ENCODE measurements at regions not wholly inside any gene's neighbourhood (a gene's known extent, or its start where the extent isn't known, plus 50 kb on each side); places are given as distances from the start of the nearest gene placed in this dataset.

DNA sequence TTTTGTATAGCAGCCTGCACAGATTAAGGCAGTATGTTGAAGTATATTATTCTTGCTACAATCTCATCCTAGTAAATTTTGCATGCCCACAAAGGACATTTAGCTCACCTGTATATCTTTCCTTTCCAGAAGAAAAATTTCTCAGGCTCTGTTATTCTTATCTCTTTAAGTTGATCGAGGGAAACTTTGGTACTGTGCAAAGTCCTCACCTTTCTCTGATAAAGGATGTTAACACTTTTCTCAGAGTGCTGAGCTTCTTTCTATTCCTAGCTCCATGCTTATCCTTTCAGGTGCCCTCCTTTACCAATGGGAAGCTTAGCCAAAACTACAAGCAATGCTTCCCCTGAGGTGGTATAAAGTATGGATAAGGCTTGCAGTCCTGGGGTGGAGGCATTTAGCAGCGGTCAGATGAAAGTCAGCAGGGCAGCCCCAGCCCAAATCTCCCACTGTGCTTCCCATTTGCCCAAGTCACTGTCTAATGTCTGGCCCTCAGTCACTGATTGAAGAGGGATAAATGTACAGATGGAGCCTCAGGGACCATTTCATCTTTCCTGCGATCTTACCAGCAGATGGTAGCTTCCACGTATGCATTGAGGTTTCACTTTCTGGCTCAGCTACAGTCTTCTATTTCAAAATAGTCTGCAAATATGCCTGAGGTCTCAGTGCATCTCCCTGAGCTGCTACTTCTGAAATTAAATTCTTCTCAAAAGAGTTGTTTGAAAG, 127.8 kb upstream of the P2RY1 start:
- H3F3A ChIP-seq (ENCODE audit: insufficient read depth), result no peaks in the 10 kb centered on the region
- H3K4me3 ChIP-seq (ENCODE audit: insufficient read depth, low read length, poor library complexity, severe bottlenecking), result no peak overlapping the region
- no peak overlapping the region for H3K4me2 ChIP-seq (ENCODE audit: low read depth, low read length, poor library complexity, severe bottlenecking)

DNA sequence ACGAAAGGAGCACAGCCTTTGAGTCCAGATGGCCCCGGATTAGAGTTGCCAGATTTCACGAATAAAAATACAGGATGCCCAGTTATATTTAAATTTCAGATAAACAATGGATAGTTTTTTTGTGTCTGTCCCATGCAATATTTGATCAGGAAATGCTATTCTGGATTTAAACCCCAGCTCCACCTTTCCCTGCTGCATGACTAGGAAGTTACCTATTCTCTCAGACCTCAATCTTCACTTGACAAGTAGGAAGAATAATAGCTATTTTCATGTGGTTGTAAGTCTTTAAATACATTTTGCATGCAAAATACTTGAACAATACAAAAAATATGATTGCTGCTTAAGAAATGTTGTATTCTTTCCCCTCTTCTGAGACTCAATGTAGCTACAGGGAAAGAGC, 125.3 kb upstream of the P2RY1 start:
- H3K9ac ChIP-seq (ENCODE audit: low read length), result no peak overlapping the region
- no peak overlapping the region for H3K27ac ChIP-seq (ENCODE audit: low read depth, low read length)
- no peak overlapping the region for H3K4me3 ChIP-seq (ENCODE audit: insufficient read depth, low read length, poor library complexity, severe bottlenecking)
- no peaks in the 10 kb centered on the region for H3K36me3 ChIP-seq (ENCODE audit: low read length)
- H3K27me3 ChIP-seq (ENCODE audit: low read length), result no peaks in the 10 kb centered on the region
- no peaks in the 10 kb centered on the region for H3K9me2 ChIP-seq (replicated peaks; ENCODE audit: insufficient read depth, low read length)
- no peak overlapping the region for H2AFZ ChIP-seq (ENCODE audit: low read depth, low read length, severe bottlenecking)
- no peak overlapping the region for H3K4me2 ChIP-seq (ENCODE audit: low read depth, low read length, poor library complexity, severe bottlenecking)
- H4K20me1 ChIP-seq (ENCODE audit: low read depth, low read length), result no peaks in the 10 kb centered on the region
- H3K9me3 ChIP-seq (ENCODE audit: insufficient read depth, low read length), result no peaks in the 10 kb centered on the region
- no peak for TF ChIP-seq EZH2phosphoT487 (conservative IDR thresholded peaks at IDR 0.05; ENCODE audit: low read length)
- TF ChIP-seq, protein P1, sequence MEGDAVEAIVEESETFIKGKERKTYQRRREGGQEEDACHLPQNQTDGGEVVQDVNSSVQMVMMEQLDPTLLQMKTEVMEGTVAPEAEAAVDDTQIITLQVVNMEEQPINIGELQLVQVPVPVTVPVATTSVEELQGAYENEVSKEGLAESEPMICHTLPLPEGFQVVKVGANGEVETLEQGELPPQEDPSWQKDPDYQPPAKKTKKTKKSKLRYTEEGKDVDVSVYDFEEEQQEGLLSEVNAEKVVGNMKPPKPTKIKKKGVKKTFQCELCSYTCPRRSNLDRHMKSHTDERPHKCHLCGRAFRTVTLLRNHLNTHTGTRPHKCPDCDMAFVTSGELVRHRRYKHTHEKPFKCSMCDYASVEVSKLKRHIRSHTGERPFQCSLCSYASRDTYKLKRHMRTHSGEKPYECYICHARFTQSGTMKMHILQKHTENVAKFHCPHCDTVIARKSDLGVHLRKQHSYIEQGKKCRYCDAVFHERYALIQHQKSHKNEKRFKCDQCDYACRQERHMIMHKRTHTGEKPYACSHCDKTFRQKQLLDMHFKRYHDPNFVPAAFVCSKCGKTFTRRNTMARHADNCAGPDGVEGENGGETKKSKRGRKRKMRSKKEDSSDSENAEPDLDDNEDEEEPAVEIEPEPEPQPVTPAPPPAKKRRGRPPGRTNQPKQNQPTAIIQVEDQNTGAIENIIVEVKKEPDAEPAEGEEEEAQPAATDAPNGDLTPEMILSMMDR (IDR thresholded peaks at IDR 0.05; ENCODE audit: insufficient read depth, low read length, poor library complexity, severe bottlenecking), result no peak
- no peaks in the 10 kb centered on the region for H3F3A ChIP-seq (ENCODE audit: insufficient read depth)
- H3K79me2 ChIP-seq (ENCODE audit: insufficient read depth, low read length), result no peaks in the 10 kb centered on the region

More for the DNA sequence above, 127.8 kb upstream of the P2RY1 start:
- H3K27me3 ChIP-seq (ENCODE audit: low read length), result no peaks in the 10 kb centered on the region
- no peak overlapping the region for H3K27ac ChIP-seq (ENCODE audit: low read depth, low read length)
- H3K9ac ChIP-seq (ENCODE audit: low read length), result no peak overlapping the region
- no peaks in the 10 kb centered on the region for H3K9me2 ChIP-seq (replicated peaks; ENCODE audit: insufficient read depth, low read length)
- no peaks in the 10 kb centered on the region for H3K79me2 ChIP-seq (ENCODE audit: insufficient read depth, low read length)
- H4K20me1 ChIP-seq (ENCODE audit: low read depth, low read length), result no peaks in the 10 kb centered on the region
- no peaks in the 10 kb centered on the region for H3K9me3 ChIP-seq (ENCODE audit: insufficient read depth, low read length)
- no peaks in the 10 kb centered on the region for H3K36me3 ChIP-seq (ENCODE audit: low read length)
- TF ChIP-seq EZH2phosphoT487 (conservative IDR thresholded peaks at IDR 0.05; ENCODE audit: low read length), result no peak
- TF ChIP-seq, protein P1 (IDR thresholded peaks at IDR 0.05; ENCODE audit: insufficient read depth, low read length, poor library complexity, severe bottlenecking), result no peak
- H2AFZ ChIP-seq (ENCODE audit: low read depth, low read length, severe bottlenecking), result no peak overlapping the region

DNA sequence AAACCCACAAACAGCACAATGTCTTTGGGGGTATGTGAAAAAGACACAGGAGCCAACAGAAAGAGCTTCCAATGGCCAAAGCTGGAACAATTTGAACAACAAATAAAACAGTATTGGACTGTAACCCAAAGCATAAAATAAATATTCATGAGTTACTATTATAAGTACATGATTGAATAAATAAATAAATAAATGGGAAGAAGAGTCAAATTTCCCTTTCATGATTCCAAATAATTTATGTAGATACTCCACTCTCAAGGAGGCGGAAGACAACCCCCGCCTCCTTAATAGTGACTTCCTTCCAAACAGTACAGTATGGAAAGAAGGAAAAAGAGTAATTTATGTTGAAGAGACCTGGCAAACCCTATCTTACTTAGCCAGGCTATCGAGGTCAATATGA, 124.4 kb upstream of the P2RY1 start:
- H3K36me3 ChIP-seq (ENCODE audit: low read length), result no peaks in the 10 kb centered on the region
- no peak overlapping the region for H3K4me2 ChIP-seq (ENCODE audit: low read depth, low read length, poor library complexity, severe bottlenecking)
- no peaks in the 10 kb centered on the region for H3K27me3 ChIP-seq (ENCODE audit: low read length)
- no peaks in the 10 kb centered on the region for H3K79me2 ChIP-seq (ENCODE audit: insufficient read depth, low read length)
- no peaks in the 10 kb centered on the region for H4K20me1 ChIP-seq (ENCODE audit: low read depth, low read length)
- no peak overlapping the region for H2AFZ ChIP-seq (ENCODE audit: low read depth, low read length, severe bottlenecking)
- H3K9ac ChIP-seq (ENCODE audit: low read length), result no peak overlapping the region
- H3K4me3 ChIP-seq (ENCODE audit: insufficient read depth, low read length, poor library complexity, severe bottlenecking), result no peak overlapping the region
- no peaks in the 10 kb centered on the region for H3K9me2 ChIP-seq (replicated peaks; ENCODE audit: insufficient read depth, low read length)
- no peaks in the 10 kb centered on the region for H3K9me3 ChIP-seq (ENCODE audit: insufficient read depth, low read length)
- no peak for TF ChIP-seq EZH2phosphoT487 (conservative IDR thresholded peaks at IDR 0.05; ENCODE audit: low read length)
- TF ChIP-seq, protein P1 (IDR thresholded peaks at IDR 0.05; ENCODE audit: insufficient read depth, low read length, poor library complexity, severe bottlenecking), result no peak
- no peaks in the 10 kb centered on the region for H3F3A ChIP-seq (ENCODE audit: insufficient read depth)
- no peak overlapping the region for H3K27ac ChIP-seq (ENCODE audit: low read depth, low read length)

Measured in SU-DHL-6 (cell line).